Activated CD4-positive, alpha-beta memory T cell treated with anti-CD3 and anti-CD28 coated beads for 36 hours (primary cell): ENCODE measurements at regions not wholly inside any gene's neighbourhood (a gene's known extent, or its start where the extent isn't known, plus 50 kb on each side); places are given as distances from the start of the nearest gene placed in this dataset.
"Not testable (repeated sequence)": the region's sequence is repeated elsewhere in the genome, so short reads cannot be mapped to it uniquely, and the experiment has no call there.

Experiments used
- CTCF ChIA-PET: fragments of 350-600 bp; sonication (Branson Sonifier 250); formaldehyde crosslinking; loops from one replicate; lab custom pipeline; 2021; ENCODE audit warnings: antibody characterized with exemption, inconsistent platforms; lab: Charles Lee
- POLR2A ChIA-PET: fragments of 350-600 bp; sonication (Branson Sonifier 250); formaldehyde crosslinking; loops from one replicate; lab custom pipeline; 2021; ENCODE audit warnings: antibody characterized with exemption; lab: Charles Lee
- DNase-seq: peaks from one replicate; pipeline ENCODE4 v3.0.0-alpha.2; 2020
- H3K27ac Mint-ChIP-seq: one replicate; pipeline ENCODE4 v1.8.0; 2021; ENCODE audit warnings: mixed read lengths
- H3K27me3 Mint-ChIP-seq: one replicate; pipeline ENCODE4 v1.8.0; 2021; ENCODE audit warnings: mixed read lengths
- H3K36me3 Mint-ChIP-seq: one replicate; pipeline ENCODE4 v1.8.0; 2021; ENCODE audit warnings: mixed read lengths
- H3K4me1 Mint-ChIP-seq: one replicate; pipeline ENCODE4 v1.8.0; 2021; ENCODE audit warnings: low read depth, mixed read lengths
- H3K4me3 Mint-ChIP-seq: one replicate; pipeline ENCODE4 v1.8.0; 2021; ENCODE audit warnings: mild to moderate bottlenecking, mixed read lengths
- H3K9me3 Mint-ChIP-seq: one replicate; pipeline ENCODE4 v1.8.0; 2021; ENCODE audit warnings: mixed read lengths
- intact Hi-C: fragments of 100-400 bp; cut with micrococcal nuclease; formaldehyde crosslinking; loops from one replicate; pipeline ENCODE4 v1.15.1; 2023

GRCh38 chr5:135159626-135160025 lies 125.6 kb upstream of the PITX1 start:
- Mint-ChIP-seq H3K27me3 (peaks cover 6% of the 10 kb centered on the region), H3K27ac (no peak overlapping the region), H3K4me1 (no peaks in the 10 kb centered on the region), H3K9me3 (peaks cover 32% of the 10 kb centered on the region), H3K36me3 (peaks cover 2% of the 10 kb centered on the region), H3K4me3 (no peak overlapping the region)
- DNase-seq: no peak
- intact Hi-C loops: no loop called here
- CTCF ChIA-PET: no interaction called here
- POLR2A ChIA-PET: no interaction called here

- peaks cover 2% of the 10 kb centered on the region for H3K36me3 Mint-ChIP-seq
- no peak for DNase-seq
- ChIA-PET CTCF (no interaction called here), POLR2A (no interaction called here)
- H3K4me3 Mint-ChIP-seq: no peak overlapping the region
- H3K27me3 Mint-ChIP-seq: peaks cover 6% of the 10 kb centered on the region
- H3K27ac Mint-ChIP-seq: no peak overlapping the region
- peaks cover 32% of the 10 kb centered on the region for H3K9me3 Mint-ChIP-seq
- H3K4me1 Mint-ChIP-seq: no peaks in the 10 kb centered on the region
- intact Hi-C loops: no loop called here
Measured at GRCh38 chr5:135158982-135159381, 125.0 kb upstream of the PITX1 start.

GRCh38 chr5:135158314-135158697 lies 124.3 kb upstream of the PITX1 start:
- POLR2A ChIA-PET: no interaction called here
- Mint-ChIP-seq H3K27me3 (peaks cover 6% of the 10 kb centered on the region), H3K9me3 (peaks cover 32% of the 10 kb centered on the region), H3K4me3 (no peak overlapping the region), H3K27ac (no peak overlapping the region), H3K4me1 (no peaks in the 10 kb centered on the region), H3K36me3 (peaks cover 2% of the 10 kb centered on the region)
- CTCF ChIA-PET: no interaction called here
- no peak for DNase-seq
- intact Hi-C loops: no loop called here

GRCh38 chr5:135157421-135158313 lies 123.6 kb upstream of the PITX1 start:
- Mint-ChIP-seq H3K27me3 (peaks cover 6% of the 10 kb centered on the region), H3K36me3 (peaks cover 2% of the 10 kb centered on the region), H3K4me3 (no peak overlapping the region), H3K27ac (no peak overlapping the region), H3K4me1 (no peaks in the 10 kb centered on the region), H3K9me3 (peaks cover 32% of the 10 kb centered on the region)
- no peak for DNase-seq
- POLR2A ChIA-PET: no interaction called here
- CTCF ChIA-PET: no interaction called here
- intact Hi-C loops: no loop called here

- Mint-ChIP-seq H3K4me1 (no peaks in the 10 kb centered on the region), H3K9me3 (peaks cover 32% of the 10 kb centered on the region), H3K27me3 (peaks cover 5% of the 10 kb centered on the region), H3K4me3 (no peak overlapping the region), H3K27ac (no peak overlapping the region), H3K36me3 (peaks cover 2% of the 10 kb centered on the region)
- intact Hi-C loops: no loop called here
- ChIA-PET POLR2A (no interaction called here), CTCF (no interaction called here)
- no peak for DNase-seq
Measured at GRCh38 chr5:135156715-135157404, 122.8 kb upstream of the PITX1 start.

- POLR2A ChIA-PET: no interaction called here
- CTCF ChIA-PET: no interaction called here
- no peak overlapping the region for H3K4me3 Mint-ChIP-seq
- intact Hi-C loops: no loop called here
- peaks cover 32% of the 10 kb centered on the region for H3K9me3 Mint-ChIP-seq
- peaks cover 4% of the 10 kb centered on the region for H3K27me3 Mint-ChIP-seq
- no peaks in the 10 kb centered on the region for H3K4me1 Mint-ChIP-seq
- H3K36me3 Mint-ChIP-seq: peaks cover 2% of the 10 kb centered on the region
- H3K27ac Mint-ChIP-seq: no peak overlapping the region
- no peak for DNase-seq
Measured at GRCh38 chr5:135156337-135156714, 122.3 kb upstream of the PITX1 start.

- Mint-ChIP-seq H3K27ac (no peak overlapping the region), H3K4me3 (no peak overlapping the region), H3K27me3 (peaks cover 1% of the 10 kb centered on the region), H3K9me3 (peaks cover 32% of the 10 kb centered on the region), H3K4me1 (no peaks in the 10 kb centered on the region), H3K36me3 (peaks cover 2% of the 10 kb centered on the region)
- CTCF ChIA-PET: no interaction called here
- intact Hi-C loops: no loop called here
- DNase-seq: no peak
- POLR2A ChIA-PET: no interaction called here
Measured at GRCh38 chr5:135155616-135156214, 121.7 kb upstream of the PITX1 start.

- peaks cover 27% of the 10 kb centered on the region for H3K9me3 Mint-ChIP-seq
- peaks cover 1% of the 10 kb centered on the region for H3K27me3 Mint-ChIP-seq
- intact Hi-C loops: no loop called here
- DNase-seq: no peak
- CTCF ChIA-PET: no interaction called here
- H3K27ac Mint-ChIP-seq: no peak overlapping the region
- no peaks in the 10 kb centered on the region for H3K36me3 Mint-ChIP-seq
- POLR2A ChIA-PET: no interaction called here
- H3K4me1 Mint-ChIP-seq: no peaks in the 10 kb centered on the region
- H3K4me3 Mint-ChIP-seq: no peak overlapping the region
Measured at GRCh38 chr5:135154961-135155360, 120.9 kb upstream of the PITX1 start.

GRCh38 chr5:135154197-135154596 lies 120.2 kb upstream of the PITX1 start:
- no peak overlapping the region for H3K27ac Mint-ChIP-seq
- intact Hi-C loops: no loop called here
- CTCF ChIA-PET: no interaction called here
- no peak overlapping the region for H3K4me3 Mint-ChIP-seq
- POLR2A ChIA-PET: no interaction called here
- H3K27me3 Mint-ChIP-seq: peaks cover 1% of the 10 kb centered on the region
- no peak for DNase-seq
- peaks cover 21% of the 10 kb centered on the region for H3K9me3 Mint-ChIP-seq
- no peaks in the 10 kb centered on the region for H3K36me3 Mint-ChIP-seq
- H3K4me1 Mint-ChIP-seq: no peaks in the 10 kb centered on the region

- DNase-seq: no peak
- H3K27ac Mint-ChIP-seq: no peak overlapping the region
- CTCF ChIA-PET: no interaction called here
Measured at GRCh38 chr5:135153661-135154060, 119.6 kb upstream of the PITX1 start.

GRCh38 chr5:135153259-135153658 lies 119.2 kb upstream of the PITX1 start:
- Mint-ChIP-seq H3K27me3 (peaks cover 1% of the 10 kb centered on the region), H3K4me1 (no peaks in the 10 kb centered on the region), H3K9me3 (peaks cover 12% of the 10 kb centered on the region), H3K4me3 (no peak overlapping the region), H3K27ac (no peak overlapping the region), H3K36me3 (no peaks in the 10 kb centered on the region)
- intact Hi-C loops: no loop called here
- ChIA-PET CTCF (no interaction called here), POLR2A (no interaction called here)
- DNase-seq: no peak

More at GRCh38 chr5:135153661-135154060, 119.6 kb upstream of the PITX1 start:
- no peak overlapping the region for H3K4me3 Mint-ChIP-seq
- intact Hi-C loops: no loop called here
- H3K36me3 Mint-ChIP-seq: no peaks in the 10 kb centered on the region
- H3K9me3 Mint-ChIP-seq: peaks cover 15% of the 10 kb centered on the region
- H3K27me3 Mint-ChIP-seq: peaks cover 1% of the 10 kb centered on the region
- no peaks in the 10 kb centered on the region for H3K4me1 Mint-ChIP-seq
- POLR2A ChIA-PET: no interaction called here

GRCh38 chr5:135151660-135152059 lies 117.6 kb upstream of the PITX1 start:
- H3K9me3 Mint-ChIP-seq, H3K4me3 Mint-ChIP-seq, intact Hi-C loops, DNase-seq, H3K27ac Mint-ChIP-seq, CTCF ChIA-PET, POLR2A ChIA-PET, H3K27me3 Mint-ChIP-seq, H3K4me1 Mint-ChIP-seq, H3K36me3 Mint-ChIP-seq: not testable (repeated sequence)
